A673 (cell line): ENCODE measurements at regions not wholly inside any gene's neighbourhood (a gene's known extent, or its start where the extent isn't known, plus 50 kb on each side); places are given as distances from the start of the nearest gene placed in this dataset.

Experiments used
- BruUV-seq: library from RNA; stranded (reverse); fragments of 400-500 nt; replicated peaks from 2 replicates; lab custom pipeline; 2021; lab: Mats Ljungman, UMichigan
- CTCF ChIA-PET: fragments of 300-600 bp; sonication (Branson Sonifier 250); formaldehyde crosslinking; loops from one replicate; lab custom pipeline; 2022; ENCODE audit warnings: antibody characterized with exemption; lab: Charles Lee
- POLR2A ChIA-PET: fragments of 300-600 bp; sonication (Branson Sonifier 250); formaldehyde crosslinking; loops from one replicate; lab custom pipeline; 2022; ENCODE audit warnings: antibody characterized with exemption; ENCODE audit not compliant: low non-redundant PET; lab: Charles Lee
- DNase-seq: peaks from one replicate; pipeline ENCODE4 v3.0.0-alpha.2; 2015; ENCODE audit warnings: low spot score
- H3K27ac ChIP-seq: fragments of 200-600 bp; sonication (generic); 2 replicates; pipeline ENCODE4 v1.5.1; 2016; ENCODE audit warnings: mixed run types, low read depth, mild to moderate bottlenecking, mixed read lengths, antibody characterized with exemption, low read length; ENCODE audit not compliant: poor library complexity, severe bottlenecking
- H3K27me3 ChIP-seq: fragments of 200-600 bp; sonication (generic); replicated peaks from 2 replicates; pipeline ENCODE4 v1.6.1; 2017; ENCODE audit warnings: mixed run types, low read depth, mild to moderate bottlenecking, mixed read lengths, antibody characterized with exemption, low read length; ENCODE audit not compliant: insufficient read depth, poor library complexity
- H3K36me3 ChIP-seq: fragments of 200-600 bp; sonication (generic); 2 replicates; pipeline ENCODE4 v1.6.1; 2016; ENCODE audit warnings: mixed run types, mild to moderate bottlenecking, mixed read lengths, antibody characterized with exemption, low read length; ENCODE audit not compliant: insufficient read depth, poor library complexity, severe bottlenecking
- H3K4me1 ChIP-seq: fragments of 200-600 bp; sonication (generic); 2 replicates; pipeline ENCODE4 v1.6.1; 2017; ENCODE audit warnings: mixed run types, mild to moderate bottlenecking, mixed read lengths, antibody characterized with exemption, low read length; ENCODE audit not compliant: insufficient read depth, poor library complexity, severe bottlenecking
- H3K4me3 ChIP-seq: fragments of 200-600 bp; sonication (generic); 2 replicates; pipeline ENCODE4 v1.5.1; 2016; ENCODE audit warnings: low read depth, mixed run types, mild to moderate bottlenecking, mixed read lengths, low read length; ENCODE audit not compliant: poor library complexity, severe bottlenecking
- H3K9me3 ChIP-seq: fragments of 200-600 bp; sonication (generic); 2 replicates; pipeline ENCODE4 v1.6.1; 2016; ENCODE audit warnings: mixed run types, low read depth, mild to moderate bottlenecking, mixed read lengths, antibody characterized with exemption, low read length; ENCODE audit not compliant: poor library complexity, severe bottlenecking
- EZH2 ChIP-seq: fragments of 200-600 bp; sonication (generic); IDR thresholded peaks from 2 replicates; pipeline ENCODE4 v1.6.1; 2017; ENCODE audit warnings: borderline replicate concordance, low read depth, mild to moderate bottlenecking, mixed read lengths, antibody characterized with exemption, low read length; ENCODE audit not compliant: poor library complexity, severe bottlenecking
- intact Hi-C: fragments of 100-400 bp; cut with micrococcal nuclease; formaldehyde crosslinking; loops from one replicate; pipeline ENCODE4 v1.10.0; 2022; ENCODE audit not compliant: unreplicated experiment
- TF ChIP-seq, protein P1 (sequence below): fragments of 300-800, 200-600 bp; sonication (generic); conservative IDR thresholded peaks from 2 replicates; pipeline ENCODE4 v1.5.1; 2017; ENCODE audit warnings: low read depth, mild to moderate bottlenecking, antibody characterized with exemption, low read length, moderate library complexity, mixed read lengths

DNA sequence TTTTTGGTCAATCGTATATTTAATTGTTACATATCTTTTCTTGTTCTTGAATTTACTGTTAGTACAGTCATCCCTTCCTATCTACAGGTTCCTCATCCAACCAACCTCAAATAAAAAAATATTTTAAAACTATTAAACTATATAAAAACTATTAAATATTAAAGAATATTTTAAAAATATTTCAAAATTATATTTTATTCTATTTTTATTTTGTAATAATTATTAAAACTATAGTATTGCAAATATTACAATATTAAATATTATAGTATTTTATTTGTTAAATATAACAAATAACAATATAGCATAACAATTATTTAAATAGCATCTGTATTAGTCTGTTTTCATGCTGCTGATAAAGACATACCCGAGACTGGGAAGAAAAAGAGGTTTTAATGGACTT, 357.9 kb upstream of the GOLIM4 start:
- Histone ChIP-seq H3K4me1 (no peaks in the 10 kb centered on the region), H3K27ac (no peak overlapping the region), H3K9me3 (no peaks in the 10 kb centered on the region), H3K27me3 (no peaks in the 10 kb centered on the region), H3K4me3 (no peak overlapping the region), H3K36me3 (no peaks in the 10 kb centered on the region)
- intact Hi-C loops, result no loop called here
- no peak for DNase-seq
- TF ChIP-seq, protein P1, sequence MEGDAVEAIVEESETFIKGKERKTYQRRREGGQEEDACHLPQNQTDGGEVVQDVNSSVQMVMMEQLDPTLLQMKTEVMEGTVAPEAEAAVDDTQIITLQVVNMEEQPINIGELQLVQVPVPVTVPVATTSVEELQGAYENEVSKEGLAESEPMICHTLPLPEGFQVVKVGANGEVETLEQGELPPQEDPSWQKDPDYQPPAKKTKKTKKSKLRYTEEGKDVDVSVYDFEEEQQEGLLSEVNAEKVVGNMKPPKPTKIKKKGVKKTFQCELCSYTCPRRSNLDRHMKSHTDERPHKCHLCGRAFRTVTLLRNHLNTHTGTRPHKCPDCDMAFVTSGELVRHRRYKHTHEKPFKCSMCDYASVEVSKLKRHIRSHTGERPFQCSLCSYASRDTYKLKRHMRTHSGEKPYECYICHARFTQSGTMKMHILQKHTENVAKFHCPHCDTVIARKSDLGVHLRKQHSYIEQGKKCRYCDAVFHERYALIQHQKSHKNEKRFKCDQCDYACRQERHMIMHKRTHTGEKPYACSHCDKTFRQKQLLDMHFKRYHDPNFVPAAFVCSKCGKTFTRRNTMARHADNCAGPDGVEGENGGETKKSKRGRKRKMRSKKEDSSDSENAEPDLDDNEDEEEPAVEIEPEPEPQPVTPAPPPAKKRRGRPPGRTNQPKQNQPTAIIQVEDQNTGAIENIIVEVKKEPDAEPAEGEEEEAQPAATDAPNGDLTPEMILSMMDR, result no peak
- no peak for TF ChIP-seq EZH2
- ChIA-PET POLR2A (no interaction called here), CTCF (no interaction called here)
- no TSS peak for BruUV-seq

DNA sequence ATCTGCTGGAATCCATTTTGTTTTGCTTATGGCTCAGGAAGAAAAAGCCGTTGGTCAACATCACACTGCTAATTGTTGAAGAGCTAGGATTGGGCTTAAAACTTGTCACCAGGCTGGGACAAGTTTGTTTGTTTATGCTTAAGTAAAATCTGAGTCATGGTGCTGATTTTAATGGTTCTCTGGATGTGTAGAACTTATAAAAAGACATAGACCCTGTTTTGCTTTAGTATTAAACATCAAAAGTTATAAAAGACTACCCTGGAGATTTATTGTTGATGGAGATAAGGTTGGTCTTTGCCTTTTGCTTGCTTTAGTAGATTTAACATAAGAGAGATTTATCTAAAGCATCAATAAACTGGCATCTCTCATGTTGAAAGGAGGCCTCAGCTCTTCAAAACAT, 348.2 kb upstream of the GOLIM4 start:
- no peak for DNase-seq
- ChIA-PET POLR2A (no interaction called here), CTCF (no interaction called here)
- Histone ChIP-seq H3K27me3 (peaks cover 28% of the 10 kb centered on the region), H3K9me3 (no peaks in the 10 kb centered on the region), H3K36me3 (no peaks in the 10 kb centered on the region), H3K27ac (no peak overlapping the region), H3K4me3 (no peak overlapping the region), H3K4me1 (no peaks in the 10 kb centered on the region)
- intact Hi-C loops, result no loop called here
- TF ChIP-seq EZH2, result no peak
- TF ChIP-seq, protein P1, result no peak
- BruUV-seq, result no TSS peak

DNA sequence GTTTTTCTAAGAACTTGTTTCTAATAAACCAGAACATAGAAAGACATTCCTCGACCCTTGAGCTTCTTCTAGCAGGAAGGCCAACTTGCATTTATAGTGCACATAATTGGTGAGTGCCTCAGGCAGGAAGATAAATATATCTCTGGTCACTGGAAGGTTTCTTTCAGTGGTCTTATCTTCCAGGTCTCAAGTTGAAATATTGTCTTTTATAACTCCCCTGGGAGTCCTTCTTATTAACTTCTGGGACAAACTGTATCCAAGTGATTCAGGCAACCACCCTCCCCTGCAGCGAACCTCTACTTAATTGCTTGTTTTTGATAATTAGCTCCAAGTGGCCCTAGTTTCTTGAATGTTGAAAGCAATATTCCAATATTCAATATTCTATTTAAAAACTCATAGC, 346.8 kb upstream of the GOLIM4 start:
- Histone ChIP-seq H3K27me3 (peaks cover 22% of the 10 kb centered on the region), H3K36me3 (no peaks in the 10 kb centered on the region), H3K4me3 (no peak overlapping the region), H3K4me1 (no peaks in the 10 kb centered on the region), H3K27ac (no peak overlapping the region), H3K9me3 (no peaks in the 10 kb centered on the region)
- DNase-seq, result no peak
- ChIA-PET CTCF (no interaction called here), POLR2A (no interaction called here)
- TF ChIP-seq, protein P1, result no peak
- no peak for TF ChIP-seq EZH2
- no TSS peak for BruUV-seq
- intact Hi-C loops, result no loop called here
